MM.1S (cell line): ENCODE measurements at regions not wholly inside any gene's neighbourhood (a gene's known extent, or its start where the extent isn't known, plus 50 kb on each side); places are given as distances from the start of the nearest gene placed in this dataset.

Experiments
- DNase-seq: peaks from one replicate; pipeline ENCODE4 v3.0.0-alpha.2; 2015
- H2AFZ ChIP-seq: fragments of 300-600 bp; sonication (generic); 2 replicates; pipeline ENCODE4 v1.6.0; 2016; ENCODE audit warnings: antibody characterized with exemption, low read length
- H3F3A ChIP-seq: fragments of 300-600 bp; sonication (generic); 2 replicates; pipeline ENCODE4 v1.6.1; 2016; ENCODE audit warnings: mild to moderate bottlenecking, antibody characterized with exemption, low read length, moderate library complexity, mixed read lengths; ENCODE audit not compliant: insufficient read depth
- H3K27ac ChIP-seq: fragments of 300-600 bp; sonication (generic); 2 replicates; pipeline ENCODE4 v1.5.1; 2016; ENCODE audit warnings: mild to moderate bottlenecking, low read length
- H3K27me3 ChIP-seq: fragments of 300-600 bp; sonication (generic); replicated peaks from 2 replicates; pipeline ENCODE4 v1.6.0; 2016; ENCODE audit warnings: low read length; ENCODE audit not compliant: insufficient read depth
- H3K36me3 ChIP-seq: fragments of 300-600 bp; sonication (generic); replicated peaks from 2 replicates; pipeline ENCODE4 v1.6.1; 2016; ENCODE audit warnings: mild to moderate bottlenecking, low read length, mixed read lengths; ENCODE audit not compliant: insufficient read depth
- H3K4me1 ChIP-seq: fragments of 300-600 bp; sonication (generic); 2 replicates; pipeline ENCODE4 v1.6.1; 2016; ENCODE audit warnings: low read length, mixed read lengths
- H3K4me2 ChIP-seq: fragments of 300-600 bp; sonication (generic); 2 replicates; pipeline ENCODE4 v1.6.0; 2016; ENCODE audit warnings: low read depth, low read length
- H3K4me3 ChIP-seq: fragments of 300-600 bp; sonication (generic); 2 replicates; pipeline ENCODE4 v1.5.1; 2016; ENCODE audit warnings: low read length, mixed read lengths
- H3K79me2 ChIP-seq: fragments of 300-600 bp; sonication (generic); 2 replicates; pipeline ENCODE4 v1.6.1; 2016; ENCODE audit warnings: mixed run types, low read length, mixed read lengths
- H3K9ac ChIP-seq: fragments of 300-600 bp; sonication (generic); 2 replicates; pipeline ENCODE4 v1.6.1; 2016; ENCODE audit warnings: low read length, mixed read lengths
- H3K9me2 ChIP-seq: fragments of 300-600 bp; sonication (generic); replicated peaks from 2 replicates; pipeline ENCODE4 v1.6.1; 2016; ENCODE audit warnings: mild to moderate bottlenecking, low read length, mixed read lengths; ENCODE audit not compliant: insufficient read depth
- H3K9me3 ChIP-seq: fragments of 300-600 bp; sonication (generic); replicated peaks from 2 replicates; pipeline ENCODE4 v1.6.1; 2016; ENCODE audit warnings: mild to moderate bottlenecking, low read length, mixed read lengths; ENCODE audit not compliant: insufficient read depth
- H4K20me1 ChIP-seq: fragments of 300-600 bp; sonication (generic); 2 replicates; pipeline ENCODE4 v1.6.1; 2016; ENCODE audit warnings: mild to moderate bottlenecking, low read length, moderate library complexity, mixed read lengths; ENCODE audit not compliant: insufficient read depth
- EZH2 ChIP-seq: fragments of 300-600 bp; sonication (generic); optimal IDR thresholded peaks from 2 replicates; pipeline ENCODE3; 2017; ENCODE audit warnings: low read depth, mild to moderate bottlenecking, antibody characterized with exemption, low read length, mixed read lengths
- EZH2phosphoT487 ChIP-seq: fragments of 300-600 bp; sonication (generic); IDR thresholded peaks from 2 replicates; pipeline ENCODE4 v1.6.1; 2018; ENCODE audit warnings: antibody characterized with exemption, low read length
- TF ChIP-seq, protein P1 (sequence below): fragments of 300-600 bp; sonication (generic); IDR thresholded peaks from 2 replicates; pipeline ENCODE4 v1.5.1; 2016; ENCODE audit warnings: antibody characterized with exemption, low read length, mixed read lengths

- no peak overlapping the region for H3K9ac ChIP-seq
- H3K9me2 ChIP-seq, result no peaks in the 10 kb centered on the region
- H3K9me3 ChIP-seq, result no peaks in the 10 kb centered on the region
- no peaks in the 10 kb centered on the region for H4K20me1 ChIP-seq
- H3K36me3 ChIP-seq, result no peaks in the 10 kb centered on the region
- no peak overlapping the region for H3K4me2 ChIP-seq
- no peak overlapping the region for H3K4me3 ChIP-seq
- H3K27ac ChIP-seq, result no peak overlapping the region
- H2AFZ ChIP-seq, result no peak overlapping the region
- no peak for TF ChIP-seq EZH2
- no peak for TF ChIP-seq EZH2phosphoT487
- TF ChIP-seq, protein P1, sequence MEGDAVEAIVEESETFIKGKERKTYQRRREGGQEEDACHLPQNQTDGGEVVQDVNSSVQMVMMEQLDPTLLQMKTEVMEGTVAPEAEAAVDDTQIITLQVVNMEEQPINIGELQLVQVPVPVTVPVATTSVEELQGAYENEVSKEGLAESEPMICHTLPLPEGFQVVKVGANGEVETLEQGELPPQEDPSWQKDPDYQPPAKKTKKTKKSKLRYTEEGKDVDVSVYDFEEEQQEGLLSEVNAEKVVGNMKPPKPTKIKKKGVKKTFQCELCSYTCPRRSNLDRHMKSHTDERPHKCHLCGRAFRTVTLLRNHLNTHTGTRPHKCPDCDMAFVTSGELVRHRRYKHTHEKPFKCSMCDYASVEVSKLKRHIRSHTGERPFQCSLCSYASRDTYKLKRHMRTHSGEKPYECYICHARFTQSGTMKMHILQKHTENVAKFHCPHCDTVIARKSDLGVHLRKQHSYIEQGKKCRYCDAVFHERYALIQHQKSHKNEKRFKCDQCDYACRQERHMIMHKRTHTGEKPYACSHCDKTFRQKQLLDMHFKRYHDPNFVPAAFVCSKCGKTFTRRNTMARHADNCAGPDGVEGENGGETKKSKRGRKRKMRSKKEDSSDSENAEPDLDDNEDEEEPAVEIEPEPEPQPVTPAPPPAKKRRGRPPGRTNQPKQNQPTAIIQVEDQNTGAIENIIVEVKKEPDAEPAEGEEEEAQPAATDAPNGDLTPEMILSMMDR, result no peak
- H3F3A ChIP-seq, result no peaks in the 10 kb centered on the region
- H3K79me2 ChIP-seq, result no peaks in the 10 kb centered on the region
- no peaks in the 10 kb centered on the region; the same call in 1 of the 2 replicates for H3K4me1 ChIP-seq
- no peak for DNase-seq
- no peaks in the 10 kb centered on the region for H3K27me3 ChIP-seq
These were observed 203.0 kb downstream of the ARRDC4 start for GRCh38 chr15:98163319-98164045.

- Histone ChIP-seq H3F3A (no peaks in the 10 kb centered on the region), H3K4me2 (no peak overlapping the region), H4K20me1 (no peaks in the 10 kb centered on the region), H3K79me2 (no peaks in the 10 kb centered on the region), H3K27me3 (no peaks in the 10 kb centered on the region), H3K36me3 (no peaks in the 10 kb centered on the region), H3K4me1 (no peaks in the 10 kb centered on the region; the same call in 1 of the 2 replicates), H3K27ac (no peak overlapping the region), H3K4me3 (no peak overlapping the region), H3K9me3 (no peaks in the 10 kb centered on the region), H2AFZ (no peak overlapping the region), H3K9ac (no peak overlapping the region), H3K9me2 (no peaks in the 10 kb centered on the region)
- TF ChIP-seq EZH2phosphoT487 (no peak), EZH2 (no peak)
- TF ChIP-seq, protein P1, result no peak
- DNase-seq, result no peak
These were observed 204.1 kb downstream of the ARRDC4 start for GRCh38 chr15:98164571-98164970.

DNA sequence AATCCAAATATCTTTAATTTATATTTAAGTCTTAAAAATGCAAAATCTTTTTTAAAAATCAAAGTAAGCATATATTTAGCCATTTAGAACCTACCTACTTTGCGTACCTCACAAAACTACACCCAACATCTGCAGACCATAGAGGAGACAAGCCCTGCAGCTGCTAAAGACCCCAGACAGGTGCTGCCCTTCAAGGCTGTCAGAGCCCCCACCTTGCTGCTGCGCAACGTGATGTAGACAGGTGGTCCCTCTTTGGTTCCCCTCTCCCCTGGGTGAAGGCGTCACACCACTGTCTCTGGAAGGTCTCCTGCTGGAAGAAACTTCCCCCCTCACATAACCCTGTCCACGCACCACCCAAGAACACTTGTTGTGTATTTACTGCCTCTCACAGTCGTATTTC is 204.5 kb downstream of the ARRDC4 start:
- H3F3A ChIP-seq, result no peaks in the 10 kb centered on the region
- TF ChIP-seq EZH2phosphoT487 (no peak), EZH2 (no peak)
- TF ChIP-seq, protein P1, result no peak
- no peaks in the 10 kb centered on the region for H4K20me1 ChIP-seq
- H3K9me3 ChIP-seq, result no peaks in the 10 kb centered on the region
- H3K79me2 ChIP-seq, result no peaks in the 10 kb centered on the region
- H3K27ac ChIP-seq, result no peak overlapping the region
- H3K9me2 ChIP-seq, result no peaks in the 10 kb centered on the region
- no peak overlapping the region for H3K4me3 ChIP-seq
- no peak overlapping the region for H3K4me2 ChIP-seq
- no peaks in the 10 kb centered on the region for H3K27me3 ChIP-seq
- no peak for DNase-seq
- no peaks in the 10 kb centered on the region; the same call in 1 of the 2 replicates for H3K4me1 ChIP-seq
- H2AFZ ChIP-seq, result no peak overlapping the region
- H3K9ac ChIP-seq, result no peak overlapping the region
- no peaks in the 10 kb centered on the region for H3K36me3 ChIP-seq
